Glomerular visceral epithelial cell (primary cell): ENCODE measurements at regions not wholly inside any gene's neighbourhood (a gene's known extent, or its start where the extent isn't known, plus 50 kb on each side); places are given as distances from the start of the nearest gene placed in this dataset.

Experiments used
- DNase-seq: peaks from one replicate; pipeline ENCODE4 v3.0.0-alpha.2; 2016; ENCODE audit errors: extremely low spot score

- DNase-seq = no peak
Measured at GRCh38 chr2:120866071-120866470, 130.4 kb downstream of the GLI2 start.

- no peak for DNase-seq
Measured at GRCh38 chr2:120866483-120867140, 130.9 kb downstream of the GLI2 start.

- peak; percentile 88 for DNase-seq
Measured at GRCh38 chr2:120867290-120868241, 131.9 kb downstream of the GLI2 start.

- no peak for DNase-seq
Measured at GRCh38 chr2:120868366-120868765, 132.7 kb downstream of the GLI2 start.

GRCh38 chr2:120869036-120869729 lies 133.5 kb downstream of the GLI2 start:
- no peak for DNase-seq

GRCh38 chr2:120869730-120870466 lies 134.2 kb downstream of the GLI2 start:
- DNase-seq = no peak

GRCh38 chr2:120870467-120870788 lies 134.8 kb downstream of the GLI2 start:
- no peak for DNase-seq

- no peak for DNase-seq
Measured at GRCh38 chr2:120871016-120871635, 135.5 kb downstream of the GLI2 start.

GRCh38 chr2:120871881-120872620 lies 136.4 kb downstream of the GLI2 start:
- no peak for DNase-seq

- no peak for DNase-seq
Measured at GRCh38 chr2:120873958-120874887, 138.6 kb downstream of the GLI2 start.

- no peak for DNase-seq
Measured at GRCh38 chr2:120874888-120875275, 139.2 kb downstream of the GLI2 start.

GRCh38 chr2:120875431-120875830 lies 139.8 kb downstream of the GLI2 start:
- no peak for DNase-seq

- DNase-seq = no peak
Measured at GRCh38 chr2:120876526-120877280, 141.0 kb downstream of the GLI2 start.

- no peak for DNase-seq
Measured at GRCh38 chr2:120877409-120877808, 141.7 kb downstream of the GLI2 start.

GRCh38 chr2:120878970-120879369 lies 143.3 kb downstream of the GLI2 start:
- DNase-seq = no peak

GRCh38 chr2:120879431-120880295 lies 144.0 kb downstream of the GLI2 start:
- DNase-seq = no peak

GRCh38 chr2:120880381-120880780 lies 144.7 kb downstream of the GLI2 start:
- DNase-seq = no peak
